Uterus (tissue), 2 donors: ENCODE measurements at regions not wholly inside any gene's neighbourhood (a gene's known extent, or its start where the extent isn't known, plus 50 kb on each side); places are given as distances from the start of the nearest gene placed in this dataset.

Source experiments
- POLR2A ChIP-seq, 2 donors: fragments of 450-650 bp; IDR thresholded peaks; one replicate each; pipeline ENCODE4 v1.6.1; 2016; ENCODE audit warnings: antibody characterized with exemption in 2 of 2, mild to moderate bottlenecking in 1 of 2, moderate library complexity in 1 of 2
- TF ChIP-seq, protein P1 (sequence below), 4 experiments: fragments of 200-600 bp in 2 of 4; fragments of 450-650 bp in 2 of 4; sonication (generic) in 2 of 4; IDR thresholded peaks; one replicate each; pipeline ENCODE4 v1.5.1; 2016 to 2019; ENCODE audit warnings: antibody characterized with exemption in 4 of 4, mild to moderate bottlenecking in 2 of 4, moderate library complexity in 1 of 4

DNA sequence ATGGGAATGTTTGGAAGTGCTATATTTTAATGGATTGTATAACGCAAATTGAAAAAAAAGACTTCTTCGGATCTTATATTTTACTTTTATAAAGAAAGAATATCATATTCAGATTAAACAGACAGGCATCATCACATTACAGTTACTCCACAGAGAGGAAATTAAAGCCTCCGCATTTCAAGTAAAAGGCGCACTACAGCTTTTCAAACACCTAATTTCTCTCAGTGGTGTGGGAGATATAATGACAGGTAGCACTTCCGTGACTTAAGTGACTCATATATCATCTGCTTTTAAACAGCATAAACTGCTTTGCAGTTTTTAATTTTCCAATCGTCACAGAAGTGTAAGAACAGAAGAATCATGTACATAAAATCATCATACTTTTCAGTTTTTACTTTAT lies 751.4 kb downstream of the FSCB start:
- no peak for TF ChIP-seq POLR2A (IDR thresholded peaks at IDR 0.05)
- TF ChIP-seq, protein P1, sequence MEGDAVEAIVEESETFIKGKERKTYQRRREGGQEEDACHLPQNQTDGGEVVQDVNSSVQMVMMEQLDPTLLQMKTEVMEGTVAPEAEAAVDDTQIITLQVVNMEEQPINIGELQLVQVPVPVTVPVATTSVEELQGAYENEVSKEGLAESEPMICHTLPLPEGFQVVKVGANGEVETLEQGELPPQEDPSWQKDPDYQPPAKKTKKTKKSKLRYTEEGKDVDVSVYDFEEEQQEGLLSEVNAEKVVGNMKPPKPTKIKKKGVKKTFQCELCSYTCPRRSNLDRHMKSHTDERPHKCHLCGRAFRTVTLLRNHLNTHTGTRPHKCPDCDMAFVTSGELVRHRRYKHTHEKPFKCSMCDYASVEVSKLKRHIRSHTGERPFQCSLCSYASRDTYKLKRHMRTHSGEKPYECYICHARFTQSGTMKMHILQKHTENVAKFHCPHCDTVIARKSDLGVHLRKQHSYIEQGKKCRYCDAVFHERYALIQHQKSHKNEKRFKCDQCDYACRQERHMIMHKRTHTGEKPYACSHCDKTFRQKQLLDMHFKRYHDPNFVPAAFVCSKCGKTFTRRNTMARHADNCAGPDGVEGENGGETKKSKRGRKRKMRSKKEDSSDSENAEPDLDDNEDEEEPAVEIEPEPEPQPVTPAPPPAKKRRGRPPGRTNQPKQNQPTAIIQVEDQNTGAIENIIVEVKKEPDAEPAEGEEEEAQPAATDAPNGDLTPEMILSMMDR (IDR thresholded peaks at IDR 0.05) = no peak
